ENCODE measurements at regions not wholly inside any gene's neighbourhood (a gene's known extent, or its start where the extent isn't known, plus 50 kb on each side); places are given as distances from the start of the nearest gene placed in this dataset.

GRCh38 chr13:22422023-22422422 lies 751.1 kb downstream of the FGF9 start:
- Histone ChIP-seq H4K20me1 (ENCODE audit: insufficient read depth, low read length) (no peaks in the 10 kb centered on the region), H3K9me3 (ENCODE audit: insufficient read depth, low read depth, low read length) (no peaks in the 10 kb centered on the region), H3K27ac (ENCODE audit: low read depth, low read length) (no peak overlapping the region), H3K36me3 (ENCODE audit: insufficient read depth, low read length) (no peaks in the 10 kb centered on the region), H3K4me3 (ENCODE audit: insufficient read depth, low read depth, low read length) (no peak overlapping the region), H2AFZ (ENCODE audit: low read depth, low read length) (no peak overlapping the region), H3K9ac (ENCODE audit: low read length) (no peak overlapping the region), H3K79me2 (ENCODE audit: insufficient read depth, low read length) (no peaks in the 10 kb centered on the region), H3K27me3 (ENCODE audit: insufficient read depth, low read length) (peaks cover 2% of the 10 kb centered on the region), H3K4me2 (ENCODE audit: low read length) (no peak overlapping the region), H3K4me1 (ENCODE audit: insufficient read depth, low read length) (no peaks in the 10 kb centered on the region)
- Mint-ChIP-seq H3K4me3 (ENCODE audit: unreplicated experiment) (no peak overlapping the region), H3K9me3 (ENCODE audit: unreplicated experiment) (peaks cover under 1% of the 10 kb centered on the region), H3K4me1 (ENCODE audit: low read depth, unreplicated experiment) (peaks cover 20% of the 10 kb centered on the region), H3K27ac (ENCODE audit: unreplicated experiment) (peak overlapping the region; percentile 90), H3K27me3 (ENCODE audit: low read depth, unreplicated experiment) (no peaks in the 10 kb centered on the region), H3K36me3 (ENCODE audit: low read depth, unreplicated experiment) (no peaks in the 10 kb centered on the region)
- TF ChIP-seq EZH2 (IDR thresholded peaks at IDR 0.05; ENCODE audit: insufficient read depth, low read length) (no peak), CTCF (IDR thresholded peaks at IDR 0.05; ENCODE audit: insufficient read depth, low read depth, low read length) (no peak)
- no peak for DNase-seq (ENCODE audit: low read depth)
- no peak for FAIRE-seq

GRCh38 chr13:22422712-22423111 lies 751.8 kb downstream of the FGF9 start:
- no peaks in the 10 kb centered on the region for H3K9me3 ChIP-seq (ENCODE audit: insufficient read depth, low read depth, low read length)
- H3K27ac Mint-ChIP-seq (ENCODE audit: unreplicated experiment), result no peak overlapping the region
- H3K4me1 ChIP-seq (ENCODE audit: insufficient read depth, low read length), result no peaks in the 10 kb centered on the region
- peaks cover 3% of the 10 kb centered on the region for H3K9me3 Mint-ChIP-seq (ENCODE audit: unreplicated experiment)
- no peak overlapping the region for H3K4me2 ChIP-seq (ENCODE audit: low read length)
- FAIRE-seq, result no peak
- no peak overlapping the region for H3K9ac ChIP-seq (ENCODE audit: low read length)
- H2AFZ ChIP-seq (ENCODE audit: low read depth, low read length), result no peak overlapping the region
- TF ChIP-seq EZH2 (IDR thresholded peaks at IDR 0.05; ENCODE audit: insufficient read depth, low read length) (no peak), CTCF (IDR thresholded peaks at IDR 0.05; ENCODE audit: insufficient read depth, low read depth, low read length) (no peak)
- no peak for DNase-seq (ENCODE audit: low read depth)
- no peaks in the 10 kb centered on the region for H3K27me3 Mint-ChIP-seq (ENCODE audit: low read depth, unreplicated experiment)
- H3K4me3 Mint-ChIP-seq (ENCODE audit: unreplicated experiment), result no peak overlapping the region
- H3K36me3 ChIP-seq (ENCODE audit: insufficient read depth, low read length), result no peaks in the 10 kb centered on the region
- H3K27me3 ChIP-seq (ENCODE audit: insufficient read depth, low read length), result peaks cover 2% of the 10 kb centered on the region
- H4K20me1 ChIP-seq (ENCODE audit: insufficient read depth, low read length), result no peaks in the 10 kb centered on the region
- H3K36me3 Mint-ChIP-seq (ENCODE audit: low read depth, unreplicated experiment), result no peaks in the 10 kb centered on the region
- peaks cover 22% of the 10 kb centered on the region for H3K4me1 Mint-ChIP-seq (ENCODE audit: low read depth, unreplicated experiment)
- H3K27ac ChIP-seq (ENCODE audit: low read depth, low read length), result no peak overlapping the region
- H3K4me3 ChIP-seq (ENCODE audit: insufficient read depth, low read depth, low read length), result no peak overlapping the region
- H3K79me2 ChIP-seq (ENCODE audit: insufficient read depth, low read length), result no peaks in the 10 kb centered on the region

GRCh38 chr13:22423261-22423660 lies 752.4 kb downstream of the FGF9 start:
- DNase-seq (ENCODE audit: low read depth) (no peak), FAIRE-seq (no peak)
- no peak overlapping the region for H3K4me3 Mint-ChIP-seq (ENCODE audit: unreplicated experiment)
- no peaks in the 10 kb centered on the region for H4K20me1 ChIP-seq (ENCODE audit: insufficient read depth, low read length)
- no peak overlapping the region for H3K27ac ChIP-seq (ENCODE audit: low read depth, low read length)
- H3K36me3 ChIP-seq (ENCODE audit: insufficient read depth, low read length), result no peaks in the 10 kb centered on the region
- no peak overlapping the region for H3K27ac Mint-ChIP-seq (ENCODE audit: unreplicated experiment)
- no peak overlapping the region for H2AFZ ChIP-seq (ENCODE audit: low read depth, low read length)
- H3K27me3 Mint-ChIP-seq (ENCODE audit: low read depth, unreplicated experiment), result no peaks in the 10 kb centered on the region
- TF ChIP-seq EZH2 (IDR thresholded peaks at IDR 0.05; ENCODE audit: insufficient read depth, low read length) (no peak), CTCF (IDR thresholded peaks at IDR 0.05; ENCODE audit: insufficient read depth, low read depth, low read length) (no peak)
- H3K79me2 ChIP-seq (ENCODE audit: insufficient read depth, low read length), result no peaks in the 10 kb centered on the region
- no peaks in the 10 kb centered on the region for H3K36me3 Mint-ChIP-seq (ENCODE audit: low read depth, unreplicated experiment)
- no peak overlapping the region for H3K4me3 ChIP-seq (ENCODE audit: insufficient read depth, low read depth, low read length)
- no peak overlapping the region for H3K4me2 ChIP-seq (ENCODE audit: low read length)
- no peak overlapping the region for H3K9ac ChIP-seq (ENCODE audit: low read length)
- peaks cover 3% of the 10 kb centered on the region for H3K9me3 Mint-ChIP-seq (ENCODE audit: unreplicated experiment)
- H3K9me3 ChIP-seq (ENCODE audit: insufficient read depth, low read depth, low read length), result no peaks in the 10 kb centered on the region
- H3K4me1 ChIP-seq (ENCODE audit: insufficient read depth, low read length), result no peaks in the 10 kb centered on the region
- peaks cover 22% of the 10 kb centered on the region for H3K4me1 Mint-ChIP-seq (ENCODE audit: low read depth, unreplicated experiment)
- H3K27me3 ChIP-seq (ENCODE audit: insufficient read depth, low read length), result peaks cover 2% of the 10 kb centered on the region
